C1 segment of cervical spinal cord (tissue), 14 donors: ENCODE measurements at regions not wholly inside any gene's neighbourhood (a gene's known extent, or its start where the extent isn't known, plus 50 kb on each side); places are given as distances from the start of the nearest gene placed in this dataset.
"Not testable (repeated sequence)": the region's sequence is repeated elsewhere in the genome, so short reads cannot be mapped to it uniquely, and the experiment has no call there.

Experiments
- DNase-seq, 14 donors: peaks; one replicate each; lab custom pipeline; 2025; lab: John Stamatoyannopoulos, UW

DNA sequence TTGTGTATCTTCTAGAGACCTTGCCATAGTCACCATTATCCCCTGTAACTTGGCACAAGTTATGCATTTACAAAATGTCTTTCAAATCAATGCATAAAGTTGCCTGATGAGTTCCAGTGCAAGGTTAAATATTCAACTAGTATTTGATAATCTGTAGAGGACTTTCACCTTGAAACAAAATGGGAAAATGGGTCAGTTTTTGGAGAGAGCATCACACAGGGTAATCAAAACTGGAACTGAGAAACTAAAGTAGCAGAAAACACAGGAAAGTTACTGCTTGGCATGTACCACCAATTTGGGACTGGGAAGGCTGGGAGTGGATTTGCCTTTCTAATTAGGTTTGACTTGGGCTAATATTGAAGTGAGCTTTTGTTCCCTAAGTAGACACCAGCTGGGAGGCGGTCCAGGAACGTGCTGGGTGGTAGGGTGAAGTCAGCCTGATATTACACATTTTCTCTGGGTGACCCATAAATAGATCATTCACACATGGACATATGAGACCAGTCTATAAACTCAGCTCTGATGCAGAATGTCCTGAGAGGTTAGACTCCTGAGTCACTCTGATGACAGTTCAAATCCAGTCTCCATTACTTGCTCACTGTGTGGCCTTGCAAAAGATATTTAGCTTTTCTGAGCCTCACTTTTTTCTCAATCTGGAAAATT lies 152.3 kb downstream of the PCTP start:
- DNase-seq: no peak

- DNase-seq: no peak
These were observed 158.9 kb downstream of the PCTP start for GRCh38 chr17:55909776-55910175.

GRCh38 chr17:55911186-55911585 lies 160.3 kb downstream of the PCTP start:
- no peak for DNase-seq

GRCh38 chr17:55925440-55925839 lies 174.6 kb downstream of the PCTP start:
- no peak for DNase-seq

- DNase-seq: no peak
These were observed 175.6 kb downstream of the PCTP start for GRCh38 chr17:55926276-55926990.

GRCh38 chr17:55930291-55930809 lies 179.5 kb downstream of the PCTP start:
- no peak for DNase-seq

GRCh38 chr17:55931446-55931845 lies 180.6 kb downstream of the PCTP start:
- DNase-seq: no peak

DNA sequence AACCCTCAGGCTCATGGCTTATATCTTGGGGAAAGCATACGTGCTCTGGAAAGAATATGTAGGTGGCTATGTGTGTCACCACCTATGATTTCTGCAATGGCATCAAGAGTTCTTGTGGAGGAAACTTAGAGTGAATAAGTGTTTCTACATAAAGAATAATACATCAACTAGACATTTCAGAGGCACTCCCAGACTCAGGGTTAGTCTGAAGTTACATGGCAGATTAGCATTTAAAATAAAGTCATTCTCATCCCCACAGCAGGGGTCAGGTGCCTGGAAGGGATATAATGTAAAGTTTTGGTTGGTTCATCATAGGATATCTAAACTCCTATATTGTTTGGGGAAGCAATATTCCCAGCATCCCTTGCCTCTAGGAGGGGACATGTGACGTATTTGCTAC lies 182.1 kb downstream of the PCTP start:
- no peak for DNase-seq

DNA sequence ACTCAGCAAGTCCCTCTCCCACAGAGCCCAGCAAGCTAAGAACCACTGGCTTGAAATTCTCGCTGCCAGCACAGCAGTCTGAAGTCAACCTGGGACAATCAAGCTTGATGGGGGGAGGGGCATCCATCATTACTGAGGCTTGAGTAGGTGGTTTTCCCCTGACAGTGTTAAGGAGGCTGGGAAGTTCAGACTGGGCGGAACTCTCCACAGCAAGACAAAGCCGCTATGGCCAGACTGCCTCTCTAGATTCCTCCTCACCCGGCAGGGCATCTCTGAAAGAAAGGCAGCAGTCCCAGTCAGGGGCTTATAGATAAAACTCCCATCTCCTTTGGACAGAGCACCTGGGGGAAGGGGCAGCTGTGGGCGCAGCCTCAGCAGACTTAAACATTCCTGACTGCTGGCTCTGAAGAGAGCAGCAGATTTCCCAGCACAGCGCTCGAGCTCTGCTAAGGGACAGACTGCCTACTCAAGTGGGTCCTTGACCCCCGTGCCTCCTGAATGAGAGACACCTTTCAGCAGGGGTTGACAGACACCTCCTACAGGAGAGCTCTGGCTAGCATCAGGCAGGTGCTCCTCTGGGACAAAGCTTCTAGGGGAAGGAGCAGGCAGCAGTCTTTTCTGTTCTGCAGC lies 188.4 kb downstream of the PCTP start:
- not testable (repeated sequence) for DNase-seq

GRCh38 chr17:55959756-55960155 lies 193.5 kb upstream of the ANKFN1 start:
- no peak for DNase-seq

DNA sequence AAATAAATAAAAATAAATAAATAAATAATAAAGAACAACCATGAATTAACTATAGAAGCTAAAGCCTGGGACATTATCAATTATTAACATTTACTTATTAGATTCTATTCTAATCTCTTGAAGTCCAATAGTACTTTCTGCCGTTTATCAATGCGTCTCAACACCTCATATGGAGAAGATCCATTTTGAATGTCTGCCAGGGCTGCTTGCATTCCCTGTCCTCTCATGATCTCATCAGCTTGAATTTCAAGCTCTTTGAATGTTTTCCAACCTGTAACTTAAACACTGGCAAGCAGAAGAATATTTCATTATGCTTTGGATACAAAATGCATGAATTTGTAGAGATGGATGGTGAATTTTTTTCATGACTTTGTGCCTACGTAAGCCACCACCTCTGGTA lies 191.9 kb upstream of the ANKFN1 start:
- DNase-seq: no peak

DNA sequence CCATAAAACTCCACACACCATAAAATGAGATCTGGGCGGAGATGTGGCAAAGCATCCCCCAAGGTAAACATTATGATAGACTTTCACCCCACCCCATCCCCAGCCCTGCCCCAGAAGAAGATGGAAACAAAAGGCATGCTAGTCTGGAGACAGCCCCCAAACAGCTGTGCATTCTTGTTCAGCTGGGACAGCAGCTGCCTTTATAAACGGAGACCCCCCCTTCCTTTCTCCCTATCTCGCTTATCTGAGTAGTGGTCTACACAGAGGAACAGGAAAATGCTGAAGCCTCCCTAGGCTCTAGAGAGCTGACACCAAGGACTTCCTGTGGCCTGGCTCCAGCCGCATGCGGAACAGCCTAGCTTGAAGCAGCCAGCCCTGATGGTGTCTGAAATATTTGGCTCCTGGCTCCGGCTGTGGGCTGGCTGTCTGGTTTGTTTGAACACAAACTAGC lies 190.3 kb upstream of the ANKFN1 start:
- DNase-seq: no peak

GRCh38 chr17:55964191-55964590 lies 189.1 kb upstream of the ANKFN1 start:
- no peak for DNase-seq

- DNase-seq: no peak
These were observed 188.2 kb upstream of the ANKFN1 start for GRCh38 chr17:55965051-55965450.

GRCh38 chr17:55969562-55970324 lies 183.5 kb upstream of the ANKFN1 start:
- no peak for DNase-seq

DNA sequence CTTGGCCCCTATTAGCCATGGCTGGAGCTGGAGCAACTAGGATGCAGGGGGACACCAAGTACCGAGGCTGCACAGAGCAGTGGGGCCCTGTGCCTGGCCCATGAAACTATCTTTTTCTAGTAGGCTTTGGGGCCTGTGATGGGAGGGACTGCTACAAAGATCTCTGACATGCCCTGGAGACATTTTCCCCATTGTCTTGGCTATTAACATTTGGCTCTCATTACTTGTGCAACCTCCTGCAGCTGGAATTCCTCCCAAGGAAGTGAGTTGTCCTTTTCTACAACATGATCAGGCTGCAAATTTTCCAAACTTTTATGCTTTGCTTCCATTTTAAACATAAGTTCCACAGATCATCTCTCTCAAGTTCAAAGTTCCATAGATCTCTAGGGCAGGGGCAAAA lies 174.7 kb upstream of the ANKFN1 start:
- no peak for DNase-seq

DNA sequence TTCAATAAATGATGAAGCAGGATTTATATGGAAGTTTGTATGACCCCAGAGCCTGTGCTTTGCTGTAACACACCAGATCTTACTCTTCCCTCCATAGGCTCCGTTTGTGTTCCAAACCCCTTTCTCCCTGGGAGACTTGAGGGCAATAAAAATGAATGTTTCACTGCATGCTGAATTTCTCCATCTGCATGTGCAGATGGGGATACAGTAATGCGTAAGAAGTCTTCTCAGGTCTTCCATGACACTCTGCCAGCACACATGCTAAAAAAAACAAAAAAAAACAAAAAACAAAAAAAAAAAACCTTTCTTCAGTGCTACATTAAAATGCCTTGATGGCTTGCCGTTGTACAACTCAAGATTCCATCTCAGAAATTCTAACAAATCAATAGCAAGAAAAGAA lies 170.2 kb upstream of the ANKFN1 start:
- DNase-seq: no peak

GRCh38 chr17:55986817-55987216 lies 166.5 kb upstream of the ANKFN1 start:
- no peak for DNase-seq

DNA sequence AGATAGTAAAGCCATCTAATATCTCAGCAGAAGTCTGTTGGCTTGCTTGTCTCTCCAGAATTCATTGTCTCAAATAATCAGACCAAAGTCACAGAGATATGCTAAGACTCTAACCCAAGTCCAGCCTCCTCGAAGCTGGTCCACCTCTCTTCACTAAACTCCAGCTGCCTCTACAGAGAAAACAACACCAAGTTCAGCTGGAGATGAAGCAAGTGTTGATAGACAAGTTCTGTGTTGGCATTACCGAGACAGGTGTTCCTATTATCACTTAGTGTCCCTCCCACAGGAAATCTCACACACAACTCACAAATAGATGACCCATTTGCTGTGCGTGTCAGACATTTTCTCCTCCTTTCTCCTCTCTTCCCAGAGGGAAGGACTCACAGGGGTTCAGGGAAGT lies 164.4 kb upstream of the ANKFN1 start:
- DNase-seq: no peak

DNA sequence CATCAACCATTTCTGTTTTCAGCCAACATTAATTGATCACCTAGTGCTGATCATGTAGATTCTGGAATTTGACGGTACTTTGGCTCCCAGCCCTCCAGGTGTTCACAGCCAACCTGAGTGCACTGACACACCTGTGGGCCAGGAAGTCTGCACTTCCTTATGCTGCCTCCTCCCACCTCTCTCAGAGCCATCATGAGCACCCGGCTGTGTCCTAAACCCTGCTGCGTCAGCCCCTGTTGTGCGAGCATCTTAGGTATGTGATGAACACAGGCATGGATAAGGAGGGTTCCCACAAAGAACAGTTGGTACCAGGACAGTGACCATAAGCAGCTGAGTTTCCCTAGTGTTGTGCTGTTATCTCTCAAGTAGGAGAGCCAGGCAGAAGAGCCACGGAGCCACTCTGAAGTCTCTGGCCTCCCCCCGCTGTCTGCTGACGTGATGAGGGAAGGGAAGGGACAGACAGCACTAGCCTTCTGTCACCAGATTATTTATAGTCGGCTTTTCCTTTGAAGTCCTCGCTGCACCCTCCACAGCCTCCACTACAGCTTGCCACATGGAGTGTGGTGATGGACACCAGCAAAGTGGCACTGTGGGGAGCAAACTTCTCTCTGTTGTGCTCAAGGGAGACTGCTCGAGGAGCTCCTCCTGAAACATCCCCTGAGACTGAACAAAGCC lies 162.8 kb upstream of the ANKFN1 start:
- DNase-seq: no peak

DNA sequence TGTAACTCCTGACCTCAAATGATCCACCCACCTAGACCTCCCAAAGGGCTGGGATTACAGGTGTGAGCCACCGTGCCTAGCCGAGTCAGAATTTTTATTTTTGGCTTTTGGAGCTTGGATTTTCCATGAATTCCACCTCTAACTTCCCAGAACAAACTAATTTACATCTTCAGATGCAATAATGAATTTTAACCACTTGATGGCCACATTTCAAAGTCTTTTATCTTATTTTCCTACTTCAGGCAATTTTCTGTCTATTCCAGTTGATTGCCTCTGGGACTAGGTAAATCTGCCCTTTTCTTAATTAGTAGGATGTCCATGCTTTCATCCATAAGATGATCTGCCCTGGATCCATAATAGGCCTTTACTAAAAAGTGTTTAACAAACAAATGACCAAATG lies 156.4 kb upstream of the ANKFN1 start:
- no peak for DNase-seq
